ENCODE measurements at regions not wholly inside any gene's neighbourhood (a gene's known extent, or its start where the extent isn't known, plus 50 kb on each side); places are given as distances from the start of the nearest gene placed in this dataset.

GRCh38 chr12:92261692-92262091, 116.0 kb upstream of the BTG1 start:
- TF ChIP-seq CTCF (conservative IDR thresholded peaks at IDR 0.05; ENCODE audit: low read length) (no peak), EZH2phosphoT487 (IDR thresholded peaks at IDR 0.05; ENCODE audit: borderline replicate concordance, low read depth, low read length) (no peak)

Measured in OCI-LY7 (cell line).